Loucy (cell line): ENCODE measurements at regions not wholly inside any gene's neighbourhood (a gene's known extent, or its start where the extent isn't known, plus 50 kb on each side); places are given as distances from the start of the nearest gene placed in this dataset.

Experiments
- EZH2phosphoT487 ChIP-seq: fragments of 200-600 bp; IDR thresholded peaks from 2 replicates; pipeline ENCODE4 v1.6.1; 2018; ENCODE audit warnings: antibody characterized with exemption, mild to moderate bottlenecking, moderate library complexity, borderline replicate concordance
- TF ChIP-seq, protein P1 (sequence below): fragments of 200-600 bp; sonication (generic); conservative IDR thresholded peaks from 2 replicates; pipeline ENCODE4 v1.5.1; 2014; ENCODE audit warnings: mild to moderate bottlenecking, antibody characterized with exemption, low read length

DNA sequence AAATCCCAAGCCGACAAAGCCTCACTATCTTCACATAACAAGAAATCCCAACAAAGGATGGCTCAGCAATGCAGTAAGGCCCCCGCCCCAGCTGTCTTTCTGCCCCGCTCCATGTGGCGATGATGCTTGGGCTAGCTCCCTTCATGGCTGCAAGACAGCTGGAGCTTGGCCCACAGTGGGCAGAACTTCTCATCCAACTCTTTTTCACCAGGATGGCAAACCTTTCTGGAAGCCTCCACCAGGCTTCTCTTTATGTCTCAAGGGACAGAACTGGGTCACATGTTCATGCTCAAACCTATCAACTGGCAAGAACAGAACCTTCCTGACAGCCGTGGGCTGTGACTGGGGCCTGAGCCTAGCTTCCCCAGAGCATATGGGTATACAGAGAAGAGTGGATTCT, 260.5 kb upstream of the MKLN1 start:
- TF ChIP-seq, protein P1, sequence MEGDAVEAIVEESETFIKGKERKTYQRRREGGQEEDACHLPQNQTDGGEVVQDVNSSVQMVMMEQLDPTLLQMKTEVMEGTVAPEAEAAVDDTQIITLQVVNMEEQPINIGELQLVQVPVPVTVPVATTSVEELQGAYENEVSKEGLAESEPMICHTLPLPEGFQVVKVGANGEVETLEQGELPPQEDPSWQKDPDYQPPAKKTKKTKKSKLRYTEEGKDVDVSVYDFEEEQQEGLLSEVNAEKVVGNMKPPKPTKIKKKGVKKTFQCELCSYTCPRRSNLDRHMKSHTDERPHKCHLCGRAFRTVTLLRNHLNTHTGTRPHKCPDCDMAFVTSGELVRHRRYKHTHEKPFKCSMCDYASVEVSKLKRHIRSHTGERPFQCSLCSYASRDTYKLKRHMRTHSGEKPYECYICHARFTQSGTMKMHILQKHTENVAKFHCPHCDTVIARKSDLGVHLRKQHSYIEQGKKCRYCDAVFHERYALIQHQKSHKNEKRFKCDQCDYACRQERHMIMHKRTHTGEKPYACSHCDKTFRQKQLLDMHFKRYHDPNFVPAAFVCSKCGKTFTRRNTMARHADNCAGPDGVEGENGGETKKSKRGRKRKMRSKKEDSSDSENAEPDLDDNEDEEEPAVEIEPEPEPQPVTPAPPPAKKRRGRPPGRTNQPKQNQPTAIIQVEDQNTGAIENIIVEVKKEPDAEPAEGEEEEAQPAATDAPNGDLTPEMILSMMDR = no peak
- no peak for TF ChIP-seq EZH2phosphoT487
